ENCODE measurements at regions not wholly inside any gene's neighbourhood (a gene's known extent, or its start where the extent isn't known, plus 50 kb on each side); places are given as distances from the start of the nearest gene placed in this dataset.

GRCh38 chr18:41617647-41618046 is 337.4 kb upstream of the PIK3C3 start:
- DNase-seq: no peak

DNA sequence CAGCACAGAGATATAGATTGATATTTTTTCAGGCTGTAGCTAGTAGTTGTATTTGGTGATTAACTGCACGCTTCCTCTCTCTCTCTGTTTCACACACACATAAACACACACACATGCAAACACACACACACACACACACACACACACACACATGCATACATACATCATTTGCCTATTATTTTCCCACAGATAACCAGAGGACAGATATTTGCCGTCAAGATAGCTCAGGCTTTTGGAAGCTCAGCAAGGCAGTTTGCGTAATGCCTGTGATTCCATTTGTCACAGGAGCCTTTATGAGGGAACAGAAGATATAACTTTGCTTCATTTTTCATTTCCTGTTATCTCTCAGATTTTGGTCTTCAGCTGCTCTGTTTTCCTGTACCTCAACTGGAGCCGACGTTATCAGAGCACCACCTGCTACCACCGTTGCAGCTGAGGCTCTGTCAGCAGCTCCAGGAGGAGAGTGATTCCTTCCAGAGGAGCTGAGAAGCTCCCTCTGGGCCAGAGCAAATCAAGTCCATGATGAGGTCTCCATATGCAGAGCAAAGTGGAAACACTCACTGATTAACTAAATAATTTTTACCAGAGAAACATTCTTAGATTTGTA is 341.9 kb upstream of the PIK3C3 start:
- DNase-seq: no peak

DNA sequence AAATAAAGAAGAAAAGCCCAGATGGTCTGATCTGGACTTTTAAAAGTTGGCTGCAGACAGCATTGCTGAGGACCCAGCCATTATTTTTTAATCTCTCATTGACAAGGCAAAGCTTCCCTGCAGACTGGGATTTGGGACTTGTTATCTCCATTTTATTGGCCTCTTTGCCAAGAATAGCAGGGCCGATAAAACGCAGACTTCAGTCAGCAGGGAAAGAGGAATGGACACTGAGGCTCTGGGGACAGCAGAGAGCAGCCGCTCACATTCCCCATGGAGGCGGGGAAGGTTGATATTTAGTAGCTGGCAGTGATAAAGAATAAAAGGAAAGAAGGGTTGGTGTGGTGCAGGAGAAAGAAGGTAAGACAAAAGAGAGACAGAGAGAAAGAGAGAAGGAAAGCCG is 350.1 kb upstream of the PIK3C3 start:
- no peak for DNase-seq

- no peak for DNase-seq
These were observed 353.0 kb upstream of the PIK3C3 start for GRCh38 chr18:41602034-41602433.

DNA sequence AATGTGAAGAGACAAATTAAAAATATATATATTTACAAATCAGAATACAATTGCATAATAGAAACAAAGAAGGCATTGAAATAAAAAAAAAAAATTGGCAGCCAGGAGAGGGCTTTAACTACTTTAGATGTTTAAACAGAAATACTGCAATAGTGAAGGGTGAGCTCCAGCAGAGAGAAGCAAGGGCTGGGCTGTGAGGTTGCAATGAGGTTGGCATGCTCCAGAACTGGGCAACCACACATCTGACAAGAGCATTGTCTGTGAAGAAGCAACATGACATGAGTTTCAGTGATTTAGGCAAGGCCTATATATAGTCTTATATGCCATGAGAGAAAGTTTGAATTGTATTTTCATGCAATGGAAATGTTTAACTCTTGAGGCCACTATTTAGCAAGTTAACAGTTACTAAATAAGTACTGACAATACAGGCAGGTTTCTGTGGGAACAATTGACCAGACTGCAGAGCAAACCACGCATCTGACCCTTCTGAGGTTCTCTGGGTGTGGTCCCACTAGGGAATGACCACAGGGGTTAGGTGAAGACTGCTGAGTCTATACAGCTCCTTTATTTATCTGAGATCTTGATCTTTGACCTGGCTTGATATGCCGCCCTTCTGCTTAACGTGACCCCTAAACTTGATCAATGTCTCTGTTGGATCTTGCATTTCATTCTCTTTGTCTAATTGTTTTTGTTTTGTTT is 354.2 kb upstream of the PIK3C3 start:
- no peak for DNase-seq

DNA sequence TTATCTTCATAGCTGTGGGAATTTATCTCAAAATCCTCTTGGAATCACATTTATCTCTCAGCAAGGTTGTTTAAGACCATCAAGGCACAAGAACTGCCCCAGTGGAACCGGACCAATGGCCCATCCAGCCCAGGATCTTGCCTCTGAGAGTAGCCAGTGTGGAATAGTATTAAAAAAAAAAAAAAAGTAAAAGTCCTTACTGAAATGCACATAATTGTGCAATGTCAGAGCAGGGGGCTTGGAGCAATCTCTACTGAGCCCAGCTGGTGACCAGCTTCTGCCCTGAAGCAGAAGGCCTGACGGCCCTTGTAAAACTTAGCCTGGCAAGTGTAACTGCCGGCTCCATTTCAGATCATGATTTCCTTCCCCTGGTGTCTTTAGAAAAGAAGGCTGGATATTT is 355.6 kb upstream of the PIK3C3 start:
- DNase-seq: no peak

GRCh38 chr18:41594582-41594981 is 360.5 kb upstream of the PIK3C3 start:
- no peak for DNase-seq

GRCh38 chr18:41593171-41593675 is 361.8 kb upstream of the PIK3C3 start:
- DNase-seq: no peak

DNA sequence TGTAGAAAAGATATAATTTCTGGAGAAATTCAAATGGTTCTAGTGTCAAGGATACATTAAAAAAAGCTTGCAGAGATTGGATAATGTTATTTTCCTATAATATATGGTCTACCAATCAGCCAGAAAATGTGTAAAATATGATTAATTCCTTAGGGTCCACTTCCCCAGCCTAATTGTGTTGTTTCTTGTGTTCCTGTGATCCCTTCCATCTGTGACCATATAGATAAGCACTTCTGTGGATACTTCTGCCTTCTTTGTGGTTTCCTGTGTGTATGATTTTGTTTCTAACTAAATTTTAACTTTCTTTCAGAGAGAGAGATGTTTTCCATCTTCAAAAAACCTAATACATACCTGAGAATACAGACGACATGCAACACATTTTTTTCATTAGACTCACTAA is 367.1 kb upstream of the PIK3C3 start:
- no peak for DNase-seq

- DNase-seq: no peak
These were observed 369.5 kb upstream of the PIK3C3 start for GRCh38 chr18:41585512-41585911.

DNA sequence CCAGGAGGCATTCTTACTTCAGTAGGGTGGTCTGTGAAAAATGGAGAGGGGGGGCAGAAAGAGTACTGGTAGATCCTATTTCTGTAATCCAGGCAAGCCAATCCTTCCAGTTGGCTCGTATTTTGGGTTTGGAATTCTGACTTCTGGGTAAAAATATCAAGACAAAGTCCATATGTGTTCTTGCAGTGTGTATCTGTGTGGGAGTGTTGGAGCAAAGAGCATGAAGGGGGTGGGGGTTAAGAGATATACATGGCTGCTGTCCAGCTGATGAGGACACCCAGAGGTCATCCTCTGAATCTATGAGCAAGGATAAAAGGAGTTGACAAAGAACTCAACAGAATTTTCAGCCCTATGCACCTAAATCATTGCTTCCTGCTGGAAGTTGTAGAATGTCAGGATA is 375.8 kb upstream of the PIK3C3 start:
- no peak for DNase-seq

DNA sequence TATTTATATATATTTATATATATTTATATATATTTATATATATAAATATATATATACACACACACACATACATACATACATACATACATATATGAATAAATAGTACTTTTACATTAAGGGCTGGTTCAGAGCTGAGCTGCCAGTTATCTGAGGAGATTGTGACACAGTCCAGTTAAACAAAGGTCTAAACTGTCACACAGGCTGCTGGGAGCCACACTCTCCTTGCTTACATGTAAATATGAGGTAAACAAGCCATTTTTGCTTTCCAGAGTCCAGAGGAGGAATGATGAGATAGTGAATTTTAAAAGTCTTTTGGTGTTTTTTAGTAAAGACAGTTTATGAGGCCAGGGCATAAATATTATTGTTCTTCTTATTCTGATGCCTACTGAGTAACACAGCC is 377.5 kb upstream of the PIK3C3 start:
- no peak for DNase-seq

GRCh38 chr18:41576643-41577042 is 378.4 kb upstream of the PIK3C3 start:
- DNase-seq: no peak

DNA sequence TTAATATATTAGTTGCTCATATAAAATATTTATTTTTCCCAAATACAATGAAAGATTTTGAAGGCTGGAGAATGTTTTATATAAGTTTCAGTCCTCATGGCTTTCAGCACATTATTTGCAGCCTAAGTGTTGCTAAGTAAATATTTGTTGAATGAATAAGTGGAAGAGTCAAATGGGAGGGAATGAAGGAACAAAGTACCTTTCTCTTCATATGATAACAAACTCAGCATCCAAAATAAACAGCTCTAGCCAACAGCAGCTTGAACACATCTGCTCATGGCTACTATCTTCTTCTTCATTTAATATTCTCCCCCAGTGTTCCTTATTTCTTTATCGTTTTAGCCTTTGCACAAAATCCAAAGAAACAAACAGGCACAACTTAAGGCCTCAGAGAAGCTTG is 385.2 kb upstream of the PIK3C3 start:
- DNase-seq: no peak

DNA sequence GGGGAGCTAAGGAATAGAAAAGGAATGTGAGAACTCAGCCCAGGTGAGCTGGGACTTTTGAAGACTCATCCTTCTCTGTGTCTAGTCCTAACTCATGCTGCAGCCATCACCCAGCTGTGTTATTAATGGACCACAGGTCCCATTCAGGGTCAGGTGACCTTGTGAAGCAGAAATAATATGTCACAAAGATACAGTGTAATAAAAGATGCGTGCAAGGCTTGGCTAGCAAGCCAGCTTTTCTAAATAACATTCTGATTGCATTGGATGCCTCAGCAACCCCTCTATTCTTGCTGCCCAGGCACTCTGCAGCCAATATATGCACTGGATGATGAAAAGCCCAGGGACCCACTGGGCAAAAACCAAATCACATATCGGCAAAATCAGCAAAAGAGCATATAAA is 393.1 kb upstream of the PIK3C3 start:
- no peak for DNase-seq

DNA sequence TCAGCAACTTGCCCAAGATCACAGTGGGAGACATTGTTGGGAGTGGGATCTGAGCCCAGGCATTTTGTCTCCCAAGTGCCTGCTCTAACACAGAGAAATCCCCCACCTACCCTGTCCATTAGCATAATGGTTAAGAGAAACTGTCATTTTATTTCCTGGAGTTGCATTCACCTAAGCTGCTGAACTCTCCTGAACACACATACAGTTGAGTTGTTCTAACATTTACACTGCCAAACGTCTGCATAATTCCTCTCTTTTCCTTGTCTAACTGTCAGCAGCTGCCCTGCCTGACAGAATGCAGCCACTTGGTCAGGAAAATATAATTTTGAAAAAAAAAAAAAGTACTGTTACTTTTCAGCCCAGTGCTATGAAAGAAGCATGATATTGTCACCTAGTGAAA is 396.3 kb upstream of the PIK3C3 start:
- no peak for DNase-seq

DNA sequence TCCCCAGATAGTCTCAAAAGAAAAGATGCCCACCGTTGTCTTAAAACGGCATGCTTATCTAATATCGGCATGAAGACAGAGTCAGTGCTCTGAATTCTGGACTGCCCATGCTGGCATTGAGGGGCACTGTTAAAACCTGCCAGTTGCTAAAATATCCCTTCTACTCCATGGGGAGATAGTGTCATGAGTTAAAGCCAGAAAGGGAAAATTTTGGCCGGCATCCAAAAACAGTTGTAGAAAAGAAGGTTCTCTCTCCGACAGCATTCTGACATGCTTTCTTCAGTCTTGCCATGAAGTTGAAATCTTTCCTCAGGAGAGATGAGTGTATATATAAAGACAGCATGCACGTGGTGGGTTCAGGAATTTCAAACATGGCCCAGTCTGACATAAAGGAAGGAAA is 401.3 kb upstream of the PIK3C3 start:
- no peak for DNase-seq

DNA sequence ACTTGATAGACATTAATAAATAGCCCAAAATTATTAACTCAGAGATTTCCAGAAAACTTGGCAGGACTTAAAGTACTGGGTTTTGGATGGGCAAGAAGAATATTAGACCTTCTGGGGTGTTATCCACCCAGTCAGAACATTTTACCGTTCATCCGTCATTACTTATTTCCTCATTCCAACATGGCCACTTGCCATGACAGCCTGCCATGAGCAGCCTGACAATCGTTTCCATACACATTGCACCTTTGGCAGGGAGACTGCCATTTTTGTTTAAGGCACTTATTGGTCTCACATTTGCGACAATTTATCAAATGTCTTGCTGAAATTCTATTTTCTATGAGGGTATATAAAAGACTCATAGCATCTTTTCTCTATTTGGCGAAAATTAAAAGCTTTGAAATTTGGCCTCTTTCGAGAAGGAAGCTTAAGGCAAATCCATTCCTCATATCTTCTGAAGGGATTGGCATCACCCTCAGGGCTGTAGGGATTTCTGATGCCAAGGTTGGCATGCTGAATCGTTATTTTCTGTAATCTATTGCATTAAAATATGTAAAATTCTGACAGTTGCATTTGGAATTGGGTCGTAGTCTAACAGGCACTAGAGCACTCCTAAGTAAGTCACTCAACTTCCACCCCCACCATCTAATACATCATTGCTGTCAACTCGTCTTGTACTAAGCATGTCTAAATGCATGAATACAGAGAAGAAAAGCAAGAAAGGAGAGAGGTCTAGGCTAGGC is 406.3 kb upstream of the PIK3C3 start:
- no peak for DNase-seq

GRCh38 chr18:41545091-41545888 is 409.7 kb upstream of the PIK3C3 start:
- no peak for DNase-seq

GRCh38 chr18:41543815-41544214 is 411.2 kb upstream of the PIK3C3 start:
- no peak for DNase-seq

DNA sequence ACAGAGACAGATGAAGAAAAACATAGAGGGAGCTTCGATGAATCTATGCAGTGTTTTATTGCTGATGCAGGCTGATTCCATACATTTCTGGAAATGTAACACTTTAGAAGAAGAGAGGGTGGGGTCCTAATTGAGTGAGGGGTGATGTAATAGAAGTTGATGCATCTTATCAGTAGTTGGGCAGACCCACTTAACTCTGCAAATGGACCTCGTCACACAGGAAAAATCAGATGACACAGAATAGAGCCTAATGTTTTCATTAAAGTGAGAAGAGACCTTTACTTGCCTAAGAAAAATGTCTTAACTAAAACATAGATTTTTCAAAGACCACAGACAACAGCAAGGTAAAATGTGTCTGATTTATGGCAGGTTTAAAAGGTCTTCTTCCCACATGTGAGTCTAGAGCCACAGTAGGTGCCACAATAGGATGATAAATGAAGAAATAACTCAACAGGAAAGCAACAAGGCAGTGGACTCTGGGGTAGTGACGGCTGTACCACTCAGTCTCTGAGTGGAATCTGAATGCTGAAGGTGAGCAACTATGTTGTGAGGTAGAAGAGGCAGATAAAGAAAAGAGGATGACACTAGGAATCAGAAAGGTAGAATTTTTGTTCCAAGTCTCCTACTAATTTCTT is 414.7 kb upstream of the PIK3C3 start:
- no peak for DNase-seq

- DNase-seq: no peak
These were observed 416.3 kb upstream of the PIK3C3 start for GRCh38 chr18:41538751-41539150.

- no peak for DNase-seq
These were observed 417.4 kb upstream of the PIK3C3 start for GRCh38 chr18:41537666-41538065.
